Stomach (tissue), 8 donors: ENCODE measurements at regions not wholly inside any gene's neighbourhood (a gene's known extent, or its start where the extent isn't known, plus 50 kb on each side); places are given as distances from the start of the nearest gene placed in this dataset.

Experiments used
- DNase-seq, 2 donors: peaks; one replicate each; pipeline versions ENCODE4 v3.0.0 to v3.0.0-alpha.2; 2013 to 2019
- H3K27ac ChIP-seq, 5 donors: fragments of 200-600 bp in 4 of 5; sonication (generic) in 4 of 5; one replicate each; pipeline ENCODE4 v1.5.1; 2013 to 2019; ENCODE audit warnings: mild to moderate bottlenecking in 1 of 5, moderate library complexity in 1 of 5
- H3K27me3 ChIP-seq, 3 donors: fragments of 200-600 bp; sonication (generic); one replicate each; pipeline ENCODE4 v1.5.1; 2017 to 2019; ENCODE audit warnings: mixed run types in 1 of 3
- H3K36me3 ChIP-seq, 4 donors: fragments of 200-600 bp; sonication (generic); 1 replicate in 3 of 4; 2 replicates in 1 of 4; pipeline ENCODE4 v1.5.1; 2016 to 2019
- H3K4me1 ChIP-seq, 4 donors: fragments of 200-600 bp; sonication (generic); one replicate each; pipeline ENCODE4 v1.5.1; 2016 to 2019
- H3K4me3 ChIP-seq, 4 donors: fragments of 200-600 bp; sonication (generic) in 3 of 4; one replicate each; pipeline ENCODE4 v1.5.1; 2016 to 2019; ENCODE audit warnings: mild to moderate bottlenecking in 1 of 4
- H3K9me3 ChIP-seq, 4 donors: fragments of 200-600 bp; sonication (generic); one replicate each; pipeline ENCODE4 v1.5.1; 2016 to 2019
- EP300 ChIP-seq: sonication (generic); formaldehyde crosslinking; IDR thresholded peaks from one replicate; pipeline ENCODE4 v1.6.1; 2017; ENCODE audit warnings: antibody characterized with exemption
- POLR2A ChIP-seq, 4 donors: fragments of 450-650 bp; IDR thresholded peaks; one replicate each; pipeline ENCODE4 v1.6.1; 2016; ENCODE audit warnings: antibody characterized with exemption in 4 of 4, control low read depth in 2 of 4, mild to moderate bottlenecking in 1 of 4, moderate library complexity in 1 of 4
- POLR2AphosphoS5 ChIP-seq, 3 donors: sonication (generic); formaldehyde crosslinking; IDR thresholded peaks; one replicate each; pipeline ENCODE4 v1.6.1; 2016; ENCODE audit warnings: antibody characterized with exemption in 3 of 3
- WGBS, 5 donors: extraction: QIAGEN DNeasy Blood & Tissue Kit in 3 of 5; methylation state at CpG; one replicate each; pipeline versions ENCODE4 v1.1.5 to v1.1.7; 2013 to 2018; 5-methylcytosine and 5-hydroxymethylcytosine counted together
- intact Hi-C: fragments of 100-400 bp; cut with DNase I; formaldehyde crosslinking; loops from one replicate; pipeline ENCODE4 v1.15.1; 2023; ENCODE audit warnings: low total_unique reads
- TF ChIP-seq, protein P1 (sequence below), 7 experiments: fragments of 450-650 bp in 4 of 7; fragments of 200-600 bp in 3 of 7; sonication (generic) in 3 of 7; IDR thresholded peaks; one replicate each; pipeline ENCODE4 v1.5.1; 2016 to 2019; ENCODE audit warnings: antibody characterized with exemption in 7 of 7, control low read depth in 2 of 7, mild to moderate bottlenecking in 1 of 7
- donor health status: healthy with polysubstance abuse.
- donor health status: Bipolar disorder and iron deficiency.
- donor health status: healthy.

- Histone ChIP-seq H3K4me3 (no peak overlapping the region), H3K36me3 (no peaks in the 10 kb centered on the region), H3K27me3 (no peaks in the 10 kb centered on the region), H3K4me1 (no peaks in the 10 kb centered on the region), H3K9me3 (no peaks in the 10 kb centered on the region), H3K27ac (no peak overlapping the region)
- 73 to 86% (median 83%) methylated on average over 3 of the region's 3 CpGs for WGBS, 5 donors
- TF ChIP-seq POLR2AphosphoS5 (IDR thresholded peaks at IDR 0.05) (no peak), POLR2A (IDR thresholded peaks at IDR 0.05) (no peak), EP300 (no peak)
- TF ChIP-seq, protein P1, sequence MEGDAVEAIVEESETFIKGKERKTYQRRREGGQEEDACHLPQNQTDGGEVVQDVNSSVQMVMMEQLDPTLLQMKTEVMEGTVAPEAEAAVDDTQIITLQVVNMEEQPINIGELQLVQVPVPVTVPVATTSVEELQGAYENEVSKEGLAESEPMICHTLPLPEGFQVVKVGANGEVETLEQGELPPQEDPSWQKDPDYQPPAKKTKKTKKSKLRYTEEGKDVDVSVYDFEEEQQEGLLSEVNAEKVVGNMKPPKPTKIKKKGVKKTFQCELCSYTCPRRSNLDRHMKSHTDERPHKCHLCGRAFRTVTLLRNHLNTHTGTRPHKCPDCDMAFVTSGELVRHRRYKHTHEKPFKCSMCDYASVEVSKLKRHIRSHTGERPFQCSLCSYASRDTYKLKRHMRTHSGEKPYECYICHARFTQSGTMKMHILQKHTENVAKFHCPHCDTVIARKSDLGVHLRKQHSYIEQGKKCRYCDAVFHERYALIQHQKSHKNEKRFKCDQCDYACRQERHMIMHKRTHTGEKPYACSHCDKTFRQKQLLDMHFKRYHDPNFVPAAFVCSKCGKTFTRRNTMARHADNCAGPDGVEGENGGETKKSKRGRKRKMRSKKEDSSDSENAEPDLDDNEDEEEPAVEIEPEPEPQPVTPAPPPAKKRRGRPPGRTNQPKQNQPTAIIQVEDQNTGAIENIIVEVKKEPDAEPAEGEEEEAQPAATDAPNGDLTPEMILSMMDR (IDR thresholded peaks at IDR 0.05) = no peak
- intact Hi-C loops = no loop called here
- DNase-seq = no peak
These were observed 179.0 kb upstream of the MMS22L start for GRCh38 chr6:97462031-97462430.

GRCh38 chr6:97462938-97463598 is 180.1 kb upstream of the MMS22L start:
- 41 to 47% (median 43%) methylated on average over 4 of the region's 4 CpGs for WGBS, 5 donors
- no peaks in the 10 kb centered on the region for H3K27me3 ChIP-seq
- no peak overlapping the region for H3K27ac ChIP-seq
- no peaks in the 10 kb centered on the region for H3K36me3 ChIP-seq
- no peaks in the 10 kb centered on the region for H3K4me1 ChIP-seq
- no peak for DNase-seq
- no peak overlapping the region for H3K4me3 ChIP-seq
- intact Hi-C loops = no loop called here
- no peaks in the 10 kb centered on the region for H3K9me3 ChIP-seq
- TF ChIP-seq POLR2AphosphoS5 (IDR thresholded peaks at IDR 0.05) = no peak
- TF ChIP-seq POLR2A (IDR thresholded peaks at IDR 0.05) = no peak
- TF ChIP-seq, protein P1 (IDR thresholded peaks at IDR 0.05) = no peak
- TF ChIP-seq EP300 = no peak

DNA sequence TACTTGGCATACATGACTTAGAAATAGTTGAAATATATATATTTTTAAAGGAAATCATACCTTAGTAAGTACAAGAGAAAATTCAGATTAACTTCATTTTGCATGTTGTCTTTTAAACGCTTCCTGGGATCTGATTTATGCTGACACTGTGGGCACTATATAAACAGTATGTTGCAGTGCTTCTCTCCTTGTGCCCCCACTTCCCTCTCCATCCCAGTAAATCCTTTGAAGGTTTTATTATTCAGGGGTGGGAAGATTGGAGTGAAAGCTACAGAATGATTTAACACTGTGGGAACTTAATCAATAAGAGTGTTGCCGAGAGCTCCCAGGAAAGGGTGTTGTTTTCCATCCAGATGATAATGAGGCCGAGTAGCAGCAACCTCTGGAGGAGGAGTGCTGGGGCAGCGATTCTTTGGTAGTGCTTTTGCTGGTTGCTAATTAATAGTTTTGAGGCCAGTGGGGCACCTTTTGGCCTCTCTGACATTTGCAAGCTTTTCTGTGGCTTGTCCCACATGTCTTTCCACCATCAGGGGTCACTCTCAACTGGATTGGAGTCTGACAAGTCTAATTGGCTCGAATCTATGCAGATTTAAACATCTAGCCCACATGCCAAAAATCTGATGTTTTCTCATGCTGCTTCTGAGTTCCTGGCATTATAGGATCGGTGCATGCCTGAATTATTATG is 183.0 kb upstream of the MMS22L start:
- H3K4me1 ChIP-seq = no peaks in the 10 kb centered on the region
- H3K9me3 ChIP-seq = no peaks in the 10 kb centered on the region
- H3K27ac ChIP-seq = no peak overlapping the region
- intact Hi-C loops = no loop called here
- H3K36me3 ChIP-seq = no peaks in the 10 kb centered on the region
- TF ChIP-seq POLR2A (IDR thresholded peaks at IDR 0.05) (no peak), EP300 (no peak), POLR2AphosphoS5 (IDR thresholded peaks at IDR 0.05) (no peak)
- TF ChIP-seq, protein P1 (IDR thresholded peaks at IDR 0.05) = no peak
- WGBS, 5 donors = 18 to 27% (median 24%) methylated on average over 6 of the region's 6 CpGs
- H3K4me3 ChIP-seq = no peak overlapping the region
- DNase-seq = no peak
- no peaks in the 10 kb centered on the region for H3K27me3 ChIP-seq

- H3K27me3 ChIP-seq = no peaks in the 10 kb centered on the region
These were observed 186.0 kb upstream of the MMS22L start for GRCh38 chr6:97468981-97469380.

More at GRCh38 chr6:97468981-97469380, 186.0 kb upstream of the MMS22L start:
- no peaks in the 10 kb centered on the region for H3K9me3 ChIP-seq
- no peak for DNase-seq
- no peaks in the 10 kb centered on the region for H3K36me3 ChIP-seq
- H3K27ac ChIP-seq = no peak overlapping the region
- intact Hi-C loops = no loop called here
- TF ChIP-seq EP300 (no peak), POLR2AphosphoS5 (IDR thresholded peaks at IDR 0.05) (no peak), POLR2A (IDR thresholded peaks at IDR 0.05) (no peak)
- TF ChIP-seq, protein P1 (IDR thresholded peaks at IDR 0.05) = no peak
- no peak overlapping the region for H3K4me3 ChIP-seq
- no peaks in the 10 kb centered on the region for H3K4me1 ChIP-seq
